OCI-LY3 (cell line): ENCODE measurements at regions not wholly inside any gene's neighbourhood (a gene's known extent, or its start where the extent isn't known, plus 50 kb on each side); places are given as distances from the start of the nearest gene placed in this dataset.

Experiments
- H2AFZ ChIP-seq: fragments of 200-600, 300-600 bp; shearing (Covaris generic); 2 replicates; pipeline ENCODE4 v1.6.0; 2014; ENCODE audit warnings: antibody characterized with exemption, low read depth, low read length
- H3K27ac ChIP-seq: fragments of 200-600, 300-600 bp; sonication (generic); 2 replicates; pipeline ENCODE4 v1.5.1; 2014; ENCODE audit warnings: mild to moderate bottlenecking, low read length, moderate library complexity, mixed read lengths
- H3K27me3 ChIP-seq: fragments of 200-600, 300-600 bp; sonication (generic); 2 replicates; pipeline ENCODE4 v1.6.1; 2014; ENCODE audit warnings: low read depth, low read length, mixed read lengths
- H3K36me3 ChIP-seq: fragments of 200-600, 300-600 bp; sonication (generic); replicated peaks from 2 replicates; pipeline ENCODE3; 2014; ENCODE audit warnings: low read depth, low read length, mixed read lengths
- H3K4me1 ChIP-seq: fragments of 300-600, 200-600 bp; sonication (generic); 2 replicates; pipeline ENCODE4 v1.6.1; 2014; ENCODE audit warnings: low read length, mixed read lengths
- H3K4me2 ChIP-seq: fragments of 200-600, 300-600 bp; sonication (generic); 2 replicates; pipeline ENCODE4 v1.6.1; 2014; ENCODE audit warnings: low read length, mixed read lengths
- H3K4me3 ChIP-seq: fragments of 300-600, 200-600 bp; sonication (generic); 2 replicates; pipeline ENCODE4 v1.5.1; 2014; ENCODE audit warnings: antibody characterized with exemption, mild to moderate bottlenecking, low read length, moderate library complexity
- H3K79me2 ChIP-seq: fragments of 300-600, 200-600 bp; shearing (Covaris generic); 2 replicates; pipeline ENCODE4 v1.6.1; 2014; ENCODE audit warnings: mild to moderate bottlenecking, low read length, mixed read lengths
- H3K9ac ChIP-seq: fragments of 300-600, 200-600 bp; shearing (Covaris generic); 2 replicates; pipeline ENCODE4 v1.6.0; 2014; ENCODE audit warnings: mild to moderate bottlenecking, low read length, moderate library complexity
- H3K9me3 ChIP-seq: fragments of 200-600, 300-600 bp; shearing (Covaris generic); 2 replicates; pipeline ENCODE4 v1.6.1; 2014; ENCODE audit warnings: low read length, mixed read lengths; ENCODE audit not compliant: insufficient read depth
- H4K20me1 ChIP-seq: fragments of 200-600, 300-600 bp; sonication (generic); 2 replicates; pipeline ENCODE4 v1.6.1; 2016; ENCODE audit warnings: low read length, mixed read lengths; ENCODE audit not compliant: insufficient read depth
- CTCF ChIP-seq: fragments of 200-600, 300-600 bp; sonication (generic); IDR thresholded peaks from 2 replicates; pipeline ENCODE4 v1.5.1; 2014; ENCODE audit warnings: antibody characterized with exemption, low read length, low read depth
- EZH2phosphoT487 ChIP-seq: fragments of 200-600 bp; shearing (Covaris generic); IDR thresholded peaks from 2 replicates; pipeline ENCODE4 v1.6.1; 2018; ENCODE audit warnings: antibody characterized with exemption, mixed run types, low read depth

- Histone ChIP-seq H3K9me3 (no peaks in the 10 kb centered on the region), H3K27me3 (no peaks in the 10 kb centered on the region), H2AFZ (no peak overlapping the region), H3K36me3 (no peaks in the 10 kb centered on the region), H3K27ac (no peak overlapping the region), H3K9ac (no peak overlapping the region), H3K4me3 (no peak overlapping the region), H3K4me2 (no peak overlapping the region), H3K79me2 (no peaks in the 10 kb centered on the region), H3K4me1 (peaks cover 7% of the 10 kb centered on the region), H4K20me1 (no peaks in the 10 kb centered on the region)
- no peak for TF ChIP-seq CTCF
- no peak for TF ChIP-seq EZH2phosphoT487
Observed at GRCh38 chr7:20870977-20871376, 84.3 kb upstream of the SP8 start.

GRCh38 chr7:20892776-20893175 is 106.1 kb upstream of the SP8 start:
- H3K9me3 ChIP-seq, result no peaks in the 10 kb centered on the region
- H3K4me3 ChIP-seq, result no peak overlapping the region
- TF ChIP-seq EZH2phosphoT487 (no peak), CTCF (no peak)
- peaks cover 20% of the 10 kb centered on the region for H3K4me1 ChIP-seq
- no peaks in the 10 kb centered on the region for H3K79me2 ChIP-seq
- no peak overlapping the region for H3K4me2 ChIP-seq
- no peak overlapping the region for H2AFZ ChIP-seq
- no peaks in the 10 kb centered on the region for H3K36me3 ChIP-seq
- H4K20me1 ChIP-seq, result no peaks in the 10 kb centered on the region
- H3K27me3 ChIP-seq, result no peaks in the 10 kb centered on the region
- no peak overlapping the region for H3K9ac ChIP-seq
- H3K27ac ChIP-seq, result no peak overlapping the region

GRCh38 chr7:20894806-20895205 is 108.1 kb upstream of the SP8 start:
- no peaks in the 10 kb centered on the region for H4K20me1 ChIP-seq
- H3K4me1 ChIP-seq, result peaks cover 20% of the 10 kb centered on the region
- H2AFZ ChIP-seq, result no peak overlapping the region
- no peaks in the 10 kb centered on the region for H3K27me3 ChIP-seq
- no peaks in the 10 kb centered on the region for H3K79me2 ChIP-seq
- no peaks in the 10 kb centered on the region for H3K36me3 ChIP-seq
- TF ChIP-seq EZH2phosphoT487 (no peak), CTCF (no peak)
- H3K9me3 ChIP-seq, result no peaks in the 10 kb centered on the region
- H3K9ac ChIP-seq, result no peak overlapping the region
- H3K4me2 ChIP-seq, result peak overlapping the region; percentile 62; the same call in 1 of the 2 replicates
- H3K27ac ChIP-seq, result no peak overlapping the region
- H3K4me3 ChIP-seq, result no peak overlapping the region

- Histone ChIP-seq H2AFZ (no peak overlapping the region), H3K36me3 (no peaks in the 10 kb centered on the region), H3K4me2 (peak overlapping the region; percentile 62), H3K9me3 (no peaks in the 10 kb centered on the region), H3K4me3 (peak overlapping the region; percentile 36; the same call in 1 of the 2 replicates), H3K27me3 (no peaks in the 10 kb centered on the region), H4K20me1 (no peaks in the 10 kb centered on the region), H3K79me2 (no peaks in the 10 kb centered on the region), H3K9ac (no peak overlapping the region), H3K4me1 (peaks cover 20% of the 10 kb centered on the region), H3K27ac (no peak overlapping the region)
- TF ChIP-seq EZH2phosphoT487 (no peak), CTCF (no peak)
Observed at GRCh38 chr7:20895563-20895962, 108.9 kb upstream of the SP8 start.
